ENCODE measurements at regions not wholly inside any gene's neighbourhood (a gene's known extent, or its start where the extent isn't known, plus 50 kb on each side); places are given as distances from the start of the nearest gene placed in this dataset.

DNA sequence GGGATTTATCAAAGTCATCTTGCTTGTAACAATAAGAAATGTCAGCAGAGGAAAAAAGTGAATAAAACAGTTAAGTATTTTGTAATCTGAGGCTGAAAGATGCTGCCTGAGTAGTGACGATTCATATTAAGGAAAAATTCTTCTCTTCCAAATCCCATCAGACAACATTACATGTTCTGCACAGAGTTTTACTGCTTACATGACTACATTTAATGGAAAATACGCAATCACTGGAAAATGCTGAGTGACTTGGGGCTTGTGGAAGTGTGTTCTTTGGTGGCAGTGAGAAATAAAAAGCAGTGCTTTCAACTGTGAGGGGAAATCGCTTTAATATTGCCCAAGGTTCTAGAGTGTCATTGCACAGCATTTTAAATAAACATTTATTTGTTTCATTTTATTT is 1025.2 kb upstream of the GOT2 start:
- no peak for DNase-seq

DNA sequence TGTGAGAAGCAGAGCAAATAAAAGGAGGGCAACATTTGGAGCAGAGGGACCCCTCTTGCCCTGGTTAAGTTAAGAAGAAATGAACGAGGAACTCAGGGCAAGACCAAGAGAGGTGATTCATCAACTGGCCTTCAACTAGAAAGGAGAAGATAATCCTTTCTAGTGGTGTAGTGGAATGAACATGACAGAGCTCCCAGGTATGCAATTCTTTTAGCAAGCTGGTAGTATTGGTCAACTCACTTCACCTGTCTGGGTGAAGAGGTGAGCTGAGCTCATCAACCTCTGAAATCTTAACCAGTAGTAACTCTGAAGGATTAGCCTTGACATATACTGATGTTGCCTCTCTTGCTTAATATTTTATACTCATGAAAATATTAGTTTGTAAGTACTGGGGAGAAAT is 1024.7 kb upstream of the GOT2 start:
- no peak for DNase-seq

DNA sequence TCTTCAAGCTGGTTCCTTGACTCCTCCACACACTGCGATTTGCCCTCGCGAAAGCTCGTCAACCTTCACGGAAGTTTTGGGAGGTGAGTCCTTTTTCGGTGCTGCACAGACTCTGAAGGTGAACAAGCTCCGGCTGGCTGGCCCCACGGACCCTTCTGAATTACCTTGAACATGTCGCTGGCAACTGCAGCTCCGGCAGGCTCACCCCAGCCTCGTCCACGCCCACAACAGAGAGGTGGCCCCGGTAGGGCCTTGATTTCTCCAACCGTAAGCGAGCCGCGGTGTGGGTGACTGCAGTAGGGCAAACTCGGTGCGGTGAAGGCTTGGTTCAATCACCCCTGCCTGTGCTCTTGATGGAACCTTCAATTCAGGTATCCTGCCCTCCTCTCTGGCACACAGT is 1020.7 kb upstream of the GOT2 start:
- no peak for DNase-seq

DNA sequence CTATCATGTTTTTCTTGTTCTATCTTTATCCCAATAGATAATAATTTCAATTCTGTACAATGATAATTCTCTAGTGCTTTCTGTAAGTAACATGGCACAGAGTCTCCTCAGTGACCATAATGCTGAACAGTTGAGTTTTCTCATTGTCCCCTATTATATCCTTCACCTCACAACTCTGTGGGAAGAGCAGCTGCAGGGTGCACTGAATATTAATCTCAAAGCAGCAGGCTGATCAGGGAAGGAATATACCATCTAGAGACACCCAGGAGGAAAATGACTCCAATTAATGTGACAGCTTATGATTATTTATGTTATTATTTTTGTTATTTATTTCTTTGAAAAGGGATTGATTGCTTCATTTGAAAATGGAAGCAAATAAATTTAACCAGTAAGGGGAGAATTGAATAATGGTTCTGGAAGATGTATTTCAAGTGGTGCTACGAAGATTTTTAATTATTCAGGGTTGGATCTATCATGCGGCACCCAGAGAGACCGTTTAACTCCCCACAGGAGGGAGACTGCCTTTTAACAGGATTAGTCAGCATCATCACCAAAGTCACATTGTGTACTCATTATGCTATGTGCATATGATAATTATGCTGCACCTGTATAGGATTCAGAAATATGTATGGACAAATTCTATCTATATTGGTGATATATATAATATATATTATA is 1015.7 kb upstream of the GOT2 start:
- no peak for DNase-seq

DNA sequence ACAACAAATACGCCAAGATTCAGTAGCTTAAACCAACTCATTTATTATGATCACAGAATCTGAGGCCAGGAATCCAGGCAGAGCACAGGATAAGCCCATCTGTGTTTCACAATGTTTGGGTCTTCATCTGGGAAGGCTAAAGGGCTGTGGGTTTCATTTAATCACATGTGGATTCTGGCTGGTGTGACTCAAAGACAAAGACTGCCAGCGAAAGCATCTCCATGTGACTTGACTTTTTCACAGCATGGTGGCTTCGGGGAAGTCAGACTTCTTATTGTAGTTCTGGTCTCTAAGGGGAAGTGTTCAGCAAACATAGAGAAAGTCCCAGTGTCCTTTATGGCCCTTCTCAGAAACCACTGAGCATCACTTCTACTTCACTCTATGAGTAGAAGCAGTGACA is 1014.4 kb upstream of the GOT2 start:
- DNase-seq: no peak

DNA sequence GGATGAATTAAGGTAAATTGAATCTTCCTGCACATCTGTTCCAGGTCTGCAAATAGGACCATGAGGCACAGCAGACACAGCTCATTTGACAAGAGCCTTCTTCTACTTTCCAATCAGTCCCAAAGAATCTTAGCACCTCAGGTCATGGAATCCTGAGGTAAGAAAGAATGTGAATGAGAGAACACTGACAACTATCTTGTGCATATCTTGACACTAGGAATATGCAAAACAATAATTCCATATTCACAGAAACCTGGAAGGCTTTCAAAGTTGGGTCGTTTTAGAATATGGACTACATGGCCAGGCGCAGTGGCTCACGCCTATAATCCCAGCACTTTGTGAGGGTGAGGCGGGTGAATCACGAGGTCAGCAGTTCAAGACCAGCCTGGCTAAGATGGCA is 1009.4 kb upstream of the GOT2 start:
- DNase-seq: no peak

DNA sequence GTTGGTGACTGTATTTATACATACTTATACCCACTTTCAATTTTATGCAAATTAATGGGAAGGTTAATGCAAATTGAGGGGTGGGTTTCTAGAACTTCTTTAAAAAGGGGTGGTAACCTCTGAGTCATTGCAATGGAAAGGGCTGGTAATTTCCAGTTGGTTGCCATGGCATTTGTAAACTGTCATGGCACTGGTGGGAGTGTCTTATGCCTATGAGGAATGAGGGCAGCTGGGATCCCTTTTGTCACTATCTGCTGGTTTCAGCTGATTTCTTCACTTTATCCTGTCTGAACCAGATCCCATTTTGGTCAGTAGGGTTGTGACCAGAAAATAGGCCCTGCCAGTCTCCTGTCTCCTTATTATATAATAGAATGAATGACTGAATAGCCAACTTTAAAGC is 1006.7 kb upstream of the GOT2 start:
- DNase-seq: no peak

DNA sequence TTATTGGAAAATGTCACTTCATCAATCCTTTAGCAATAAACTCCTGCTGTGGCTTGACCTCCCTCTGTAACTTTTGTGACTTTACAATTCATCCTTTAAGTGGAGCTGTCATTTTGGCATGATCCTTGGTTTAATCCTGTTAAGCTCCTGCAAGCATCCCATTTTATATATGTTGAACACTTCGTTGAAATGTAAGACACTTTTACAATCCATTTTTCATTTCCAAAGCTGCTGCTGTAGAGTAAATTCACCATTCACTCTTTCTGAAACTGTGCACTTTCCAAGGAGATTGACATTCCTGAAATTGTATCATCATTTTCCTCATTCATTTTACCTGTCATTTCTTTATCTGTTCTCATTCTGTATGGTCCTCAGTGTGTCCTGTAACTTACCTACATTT is 1003.2 kb upstream of the GOT2 start:
- no peak for DNase-seq

DNA sequence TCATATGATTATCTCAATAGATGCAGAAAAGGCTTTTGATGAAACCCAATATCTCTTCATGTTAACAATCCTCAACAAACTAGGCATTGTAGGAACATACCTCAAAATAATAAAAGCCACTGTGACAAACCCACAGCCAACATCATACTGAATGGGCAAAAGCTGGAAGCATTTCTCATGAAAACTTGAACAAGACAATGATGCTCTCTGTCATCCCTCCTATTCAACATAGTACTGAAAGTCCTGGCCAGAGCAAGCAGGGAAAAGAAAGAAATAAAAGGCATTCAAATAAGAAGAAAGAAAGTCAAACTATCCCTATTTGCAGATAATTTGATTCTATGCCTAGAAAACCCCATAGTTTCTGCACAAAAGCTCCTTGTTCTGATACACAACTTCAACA is 999.2 kb upstream of the GOT2 start:
- DNase-seq: no peak

DNA sequence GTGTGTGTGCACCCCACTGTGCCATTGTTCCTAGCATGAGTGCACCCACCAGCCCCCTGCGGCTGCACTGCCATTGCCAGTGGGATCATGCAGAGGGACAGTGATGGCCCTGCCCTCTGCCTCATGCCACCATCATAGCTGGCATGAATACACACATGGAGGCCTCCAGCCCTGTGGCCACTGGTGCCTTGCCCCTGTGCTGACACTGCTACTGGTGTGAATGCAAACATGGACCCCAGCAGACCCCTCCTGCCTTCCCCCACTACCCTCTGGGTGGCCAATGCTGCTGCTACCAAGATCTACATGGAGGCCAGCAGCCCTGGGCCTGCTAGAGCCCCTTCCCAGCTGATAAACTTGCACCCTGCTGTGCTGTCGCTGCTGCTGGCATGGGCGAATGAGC is 995.5 kb upstream of the GOT2 start:
- DNase-seq: no peak

DNA sequence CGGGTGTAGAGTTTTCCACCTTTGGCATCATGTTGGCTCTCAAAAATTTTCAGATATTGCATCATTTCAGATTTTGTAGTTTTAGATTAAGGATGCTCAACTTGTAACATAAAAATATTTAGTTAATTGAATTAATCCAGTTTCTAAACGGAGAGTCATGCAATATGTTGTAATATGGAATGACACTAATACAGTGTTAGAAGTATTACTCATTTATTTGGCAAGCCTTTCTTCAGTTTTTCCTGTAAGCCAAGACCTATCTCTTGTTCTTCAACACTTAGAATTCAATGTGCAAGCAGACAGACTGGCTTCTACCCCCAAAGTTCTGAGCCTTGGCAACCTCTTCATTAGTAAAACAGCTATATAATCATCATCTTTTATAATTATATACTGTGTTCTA is 985.0 kb upstream of the GOT2 start:
- no peak for DNase-seq

DNA sequence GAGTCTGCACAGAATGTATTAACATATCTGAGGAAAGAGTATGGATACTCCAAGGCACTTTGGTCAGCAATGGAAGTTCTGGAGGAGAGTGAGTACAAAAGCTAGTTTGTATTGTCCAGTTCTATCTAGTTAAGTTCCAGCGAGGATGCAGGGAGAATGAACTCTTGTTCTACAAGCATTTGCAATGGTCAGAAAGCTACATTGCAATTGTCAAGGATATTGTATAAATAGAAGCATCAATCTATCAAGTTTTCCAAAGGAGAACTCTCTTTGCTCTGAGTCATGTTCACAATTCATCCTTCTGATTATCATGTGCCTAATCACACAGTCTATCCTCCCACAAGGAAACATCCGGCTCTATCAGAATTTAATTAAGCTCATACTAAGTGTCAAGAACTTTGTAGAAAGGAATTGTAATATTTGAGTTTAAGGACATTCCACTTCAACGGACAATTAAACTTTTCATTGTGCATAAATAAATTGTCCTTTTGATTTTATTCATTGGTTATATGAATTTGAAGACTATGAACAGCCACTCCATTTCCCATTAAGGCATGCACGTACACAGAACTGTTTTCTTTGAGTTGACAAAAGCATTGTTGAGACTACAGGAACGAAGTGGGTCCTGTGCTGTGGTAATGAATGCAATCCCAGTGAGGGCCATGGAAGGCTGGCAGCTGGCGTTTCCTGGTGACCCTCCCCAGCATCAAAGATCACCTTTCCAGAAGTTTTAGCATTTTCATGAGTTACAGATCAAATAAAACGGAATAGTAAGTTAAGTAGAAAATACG is 973.5 kb upstream of the GOT2 start:
- no peak for DNase-seq

DNA sequence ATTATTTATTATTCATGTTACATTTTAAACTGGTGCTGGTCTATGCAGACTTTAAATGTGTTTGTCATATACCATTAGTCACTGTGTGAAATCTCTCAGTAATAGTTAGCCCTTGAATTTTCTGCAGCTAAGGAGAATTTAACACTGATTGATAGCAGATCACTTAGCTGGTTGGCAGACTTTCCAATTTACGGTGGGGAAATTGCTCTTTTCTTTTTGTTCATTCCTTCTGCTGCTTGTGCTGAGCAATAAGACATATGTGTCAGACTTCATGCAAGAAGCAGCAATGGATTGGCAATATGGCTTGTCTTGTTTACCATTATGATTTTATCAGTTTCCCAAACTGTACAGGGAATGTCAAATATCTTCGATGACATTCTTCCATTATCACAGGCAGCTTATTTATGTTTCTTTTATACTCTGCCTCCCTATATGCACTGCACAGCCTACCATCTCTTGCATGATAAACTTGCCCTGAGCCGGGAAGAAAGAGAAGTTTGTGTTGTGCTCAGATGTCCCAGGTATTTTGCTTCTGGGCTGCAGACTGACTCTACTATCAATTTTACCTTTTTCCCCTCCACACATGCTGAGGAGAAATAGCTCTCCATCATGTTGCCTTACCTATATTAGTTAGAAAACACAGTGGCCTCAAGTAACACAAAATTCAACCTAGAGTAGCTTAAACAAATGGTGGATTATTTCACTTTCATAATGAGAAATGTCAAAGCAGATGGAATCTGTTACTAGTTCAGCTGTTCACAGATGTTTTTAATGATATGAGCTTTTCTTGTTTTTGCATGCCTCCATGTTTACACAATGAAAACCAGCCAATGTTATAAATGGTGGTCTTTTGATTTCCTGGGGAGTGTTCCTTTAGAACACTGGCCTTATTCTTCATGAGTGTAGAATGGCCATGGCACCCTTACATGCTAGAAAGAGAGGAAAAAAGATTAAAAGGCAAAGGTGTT is 968.1 kb upstream of the GOT2 start:
- no peak for DNase-seq

DNA sequence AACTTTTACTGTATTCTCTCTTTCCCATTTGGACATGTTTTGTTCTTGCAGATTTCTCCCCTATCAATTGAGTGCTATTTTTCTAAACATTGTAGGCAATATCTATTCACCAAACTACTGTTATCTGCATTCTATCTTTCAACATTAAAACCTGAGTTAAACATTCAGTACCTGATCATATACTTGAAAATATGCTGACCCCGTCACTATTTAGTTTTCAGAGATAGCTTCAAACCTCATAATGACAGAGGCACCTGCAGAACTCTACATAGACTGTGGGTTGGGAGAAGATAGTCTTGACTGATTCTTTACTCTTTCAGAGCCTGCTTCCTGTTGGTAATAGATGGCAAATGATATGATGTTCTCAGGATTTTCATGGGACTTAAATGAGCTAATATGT is 965.7 kb upstream of the GOT2 start:
- DNase-seq: no peak

DNA sequence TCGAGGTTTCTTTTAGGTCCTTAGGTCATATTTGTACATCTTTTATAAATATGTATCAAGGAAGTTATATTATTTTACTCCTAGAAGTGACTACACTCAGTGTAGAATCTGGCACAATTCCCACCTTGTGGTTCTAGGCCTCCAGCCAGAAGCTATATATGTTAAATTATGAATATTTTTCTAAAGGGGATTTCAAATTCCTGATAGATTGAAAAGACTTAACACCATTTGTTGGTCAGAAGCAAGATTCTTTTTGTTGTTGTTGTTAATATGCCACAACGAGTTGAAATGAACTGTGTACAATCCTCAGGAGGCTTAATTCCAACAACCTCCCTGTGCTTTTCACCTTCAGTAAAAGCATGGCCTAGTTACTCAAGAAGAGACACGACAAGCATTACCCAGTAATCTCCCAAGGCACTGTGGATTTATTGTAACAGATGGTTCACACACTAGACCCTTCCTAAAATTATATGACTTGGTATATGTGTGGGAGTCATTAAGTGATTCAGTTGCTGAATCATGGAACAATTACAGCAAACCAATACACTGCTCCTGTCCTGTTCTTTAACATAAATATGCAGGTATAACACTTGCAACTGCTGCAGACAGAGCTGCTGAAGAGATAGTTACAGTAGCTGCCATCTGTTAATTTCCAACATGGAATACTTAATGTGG is 964.4 kb upstream of the GOT2 start:
- DNase-seq: no peak

DNA sequence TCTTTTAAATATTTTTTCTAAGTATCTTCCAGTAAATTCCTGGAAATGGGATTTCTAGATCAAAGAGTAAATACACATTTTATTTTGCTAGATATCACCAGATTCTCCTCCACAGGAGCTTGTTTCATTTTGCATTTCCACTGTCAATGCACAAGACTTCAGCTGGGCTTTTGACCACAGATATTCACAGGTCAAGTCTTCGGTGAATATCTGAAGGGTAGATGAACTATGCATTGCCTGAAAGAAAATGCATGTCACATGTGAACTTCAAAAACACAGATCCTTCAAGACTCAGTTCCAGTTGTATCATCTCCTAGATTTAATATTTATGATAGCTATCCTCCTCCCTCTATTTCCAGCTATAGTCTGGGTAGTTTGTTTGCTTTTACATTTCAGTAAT is 963.6 kb upstream of the GOT2 start:
- DNase-seq: no peak

DNA sequence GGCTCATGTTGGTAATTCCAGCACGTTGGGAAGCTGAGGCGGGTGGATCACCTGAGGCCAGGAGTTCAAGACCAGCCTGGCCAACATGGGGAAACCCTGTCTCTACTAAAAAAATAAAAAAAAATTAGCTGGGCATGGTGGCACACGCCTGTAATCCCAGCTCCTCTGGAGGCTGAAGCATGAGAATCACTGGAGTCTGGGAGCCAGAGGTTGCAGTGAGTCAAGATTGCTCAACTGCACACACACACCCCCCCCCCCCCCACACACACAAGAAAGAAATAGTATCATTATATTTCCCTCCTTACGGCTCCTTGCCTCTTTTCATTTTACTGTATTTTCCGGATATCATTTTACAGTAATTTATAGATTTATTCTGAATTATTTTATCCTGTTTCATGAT is 963.1 kb upstream of the GOT2 start:
- no peak for DNase-seq

DNA sequence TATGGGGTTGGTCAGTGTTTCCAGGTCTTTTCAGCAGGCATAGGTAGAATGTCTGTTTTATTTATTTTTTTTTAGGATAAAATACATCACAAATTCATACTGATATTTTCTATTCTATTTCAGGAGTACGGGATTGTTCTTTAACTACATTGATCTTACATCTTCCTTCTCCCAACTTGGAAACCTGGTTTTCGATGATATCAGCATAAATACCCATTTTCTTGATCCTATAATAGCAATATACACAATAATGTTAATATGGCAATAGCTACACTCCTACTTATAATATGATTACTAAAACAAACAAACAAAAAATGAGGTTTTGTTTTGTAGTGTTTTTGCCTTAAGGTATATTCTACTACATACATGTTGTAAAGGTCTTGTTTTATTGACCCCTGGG is 962.4 kb upstream of the GOT2 start:
- DNase-seq: no peak

DNA sequence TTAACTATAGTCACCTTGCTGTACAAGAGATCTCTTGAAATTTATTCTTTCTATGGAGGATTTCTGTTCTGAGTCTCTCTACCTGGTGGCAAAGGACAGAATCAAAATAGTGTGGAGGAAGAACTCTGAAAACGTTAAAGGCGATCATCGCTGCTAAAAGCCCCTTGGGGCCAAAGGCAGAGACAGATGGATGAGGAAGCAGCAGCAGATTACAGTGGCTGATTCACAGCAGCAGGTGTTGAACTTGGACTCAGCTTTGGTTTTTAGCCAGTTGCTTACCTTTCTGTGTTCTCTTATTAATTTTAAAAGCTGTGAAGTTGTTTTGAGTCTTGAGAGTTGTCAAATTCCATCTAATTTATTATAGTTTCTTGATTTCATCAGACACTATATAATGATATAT is 956.1 kb upstream of the GOT2 start:
- DNase-seq: no peak

DNA sequence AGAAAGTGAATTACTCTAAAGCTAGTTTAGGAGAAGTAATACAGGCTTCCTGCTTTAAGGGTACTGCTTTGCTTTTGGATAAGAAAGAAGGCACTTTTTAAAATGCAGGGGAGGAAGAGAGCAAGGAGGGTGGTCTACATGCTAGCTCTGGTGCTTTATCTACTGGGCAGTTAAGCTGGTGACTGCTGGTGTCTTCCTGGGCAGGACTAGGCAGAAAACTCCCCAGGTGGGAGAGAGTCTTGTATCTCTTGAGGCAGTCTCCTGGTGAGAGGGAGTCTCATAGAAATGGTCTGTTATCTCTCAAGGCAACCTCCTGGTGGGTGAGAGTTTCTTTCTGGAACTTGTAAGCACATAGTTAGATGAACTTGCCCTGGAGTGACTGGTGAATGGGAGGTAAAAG is 953.9 kb upstream of the GOT2 start:
- DNase-seq: no peak

DNA sequence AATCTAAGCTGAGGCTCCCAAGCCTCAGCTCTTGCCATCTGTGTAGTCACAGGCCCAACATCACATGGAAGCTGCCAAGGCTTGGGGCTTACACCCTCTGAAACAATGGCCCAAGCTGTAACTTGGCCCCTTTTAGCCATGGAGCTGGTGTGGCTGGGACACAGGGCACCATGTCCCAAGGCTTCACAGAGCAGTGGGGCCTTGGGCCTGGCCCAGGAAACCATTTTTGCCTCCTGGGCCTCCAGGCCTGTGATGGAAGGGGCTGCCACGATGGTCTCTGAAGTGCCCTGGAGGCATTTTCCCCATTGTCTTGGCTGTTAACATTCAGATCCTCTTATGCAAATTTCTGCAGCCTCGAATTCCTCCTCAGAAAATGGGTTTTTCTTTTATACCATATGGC is 952.3 kb upstream of the GOT2 start:
- no peak for DNase-seq

DNA sequence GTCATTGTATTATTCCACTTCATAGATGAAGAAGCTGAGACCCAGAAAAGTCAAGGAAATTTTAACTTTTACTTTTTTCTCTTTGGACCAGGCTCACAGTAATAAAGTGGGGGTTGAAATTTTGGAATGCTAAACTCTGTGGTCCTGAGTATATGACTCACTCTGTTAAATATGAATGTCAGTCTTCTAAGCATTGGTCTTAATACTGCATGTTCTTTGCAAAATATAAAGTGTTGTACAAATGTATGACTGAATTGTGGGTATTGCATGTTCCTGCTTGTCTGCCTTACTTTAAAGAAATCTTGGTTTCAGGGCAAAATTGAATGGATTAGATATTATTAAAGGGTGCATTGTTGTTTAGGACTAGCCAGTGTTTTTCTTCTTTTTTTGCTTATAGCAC is 950.8 kb upstream of the GOT2 start:
- no peak for DNase-seq

DNA sequence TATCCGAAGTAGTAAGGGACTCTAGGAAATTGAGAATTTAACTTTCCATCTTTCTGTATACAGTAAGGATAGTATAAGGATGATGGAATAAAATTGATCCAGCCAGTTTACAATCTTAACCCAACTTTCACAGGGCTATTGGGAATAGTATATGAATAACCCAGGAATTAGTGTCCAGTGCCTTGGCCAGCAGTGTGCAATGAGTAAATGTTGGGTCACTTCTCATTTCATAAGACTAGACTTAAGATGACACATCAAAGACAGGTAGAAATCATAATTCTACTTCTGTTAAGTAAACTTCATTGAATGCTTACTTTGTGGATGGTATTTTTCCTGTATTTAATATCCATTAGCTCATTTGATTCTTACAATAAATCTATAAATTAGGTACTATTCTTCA is 949.6 kb upstream of the GOT2 start:
- DNase-seq: no peak
